Testis (tissue), 2 donors: ENCODE measurements at regions not wholly inside any gene's neighbourhood (a gene's known extent, or its start where the extent isn't known, plus 50 kb on each side); places are given as distances from the start of the nearest gene placed in this dataset.

Experiments used
- CTCF ChIP-seq, 3 experiments: fragments of 450-650 bp in 2 of 3; fragments of 200-600 bp in 1 of 3; sonication (generic) in 1 of 3; IDR thresholded peaks; one replicate each; pipeline ENCODE4 v1.5.1; 2016 to 2019; ENCODE audit warnings: antibody characterized with exemption in 3 of 3, mild to moderate bottlenecking in 2 of 3, moderate library complexity in 1 of 3
- POLR2A ChIP-seq: fragments of 450-650 bp; IDR thresholded peaks from one replicate; pipeline ENCODE4 v1.6.1; 2017; ENCODE audit warnings: antibody characterized with exemption, mild to moderate bottlenecking, moderate library complexity

- no peak for TF ChIP-seq CTCF (IDR thresholded peaks at IDR 0.05)
- TF ChIP-seq POLR2A: no peak
Observed at GRCh38 chr12:116431677-116432300, 127.4 kb upstream of the MAP1LC3B2 start.
